Stimulated activated CD4-positive, alpha-beta T cell treated with anti-CD3 and anti-CD28 coated beads, Interleukin-12 subunit alpha, Interleukin-12 subunit beta, amount 100 ng/mL, for 24 hours (primary cell): ENCODE measurements at regions not wholly inside any gene's neighbourhood (a gene's known extent, or its start where the extent isn't known, plus 50 kb on each side); places are given as distances from the start of the nearest gene placed in this dataset.
"Not testable (repeated sequence)": the region's sequence is repeated elsewhere in the genome, so short reads cannot be mapped to it uniquely, and the experiment has no call there.

Experiments
- DNase-seq, 2 experiments: peaks; one replicate each; pipeline ENCODE4 v3.0.0-alpha.2; 2020; ENCODE audit warnings: low read depth in 2 of 2

DNA sequence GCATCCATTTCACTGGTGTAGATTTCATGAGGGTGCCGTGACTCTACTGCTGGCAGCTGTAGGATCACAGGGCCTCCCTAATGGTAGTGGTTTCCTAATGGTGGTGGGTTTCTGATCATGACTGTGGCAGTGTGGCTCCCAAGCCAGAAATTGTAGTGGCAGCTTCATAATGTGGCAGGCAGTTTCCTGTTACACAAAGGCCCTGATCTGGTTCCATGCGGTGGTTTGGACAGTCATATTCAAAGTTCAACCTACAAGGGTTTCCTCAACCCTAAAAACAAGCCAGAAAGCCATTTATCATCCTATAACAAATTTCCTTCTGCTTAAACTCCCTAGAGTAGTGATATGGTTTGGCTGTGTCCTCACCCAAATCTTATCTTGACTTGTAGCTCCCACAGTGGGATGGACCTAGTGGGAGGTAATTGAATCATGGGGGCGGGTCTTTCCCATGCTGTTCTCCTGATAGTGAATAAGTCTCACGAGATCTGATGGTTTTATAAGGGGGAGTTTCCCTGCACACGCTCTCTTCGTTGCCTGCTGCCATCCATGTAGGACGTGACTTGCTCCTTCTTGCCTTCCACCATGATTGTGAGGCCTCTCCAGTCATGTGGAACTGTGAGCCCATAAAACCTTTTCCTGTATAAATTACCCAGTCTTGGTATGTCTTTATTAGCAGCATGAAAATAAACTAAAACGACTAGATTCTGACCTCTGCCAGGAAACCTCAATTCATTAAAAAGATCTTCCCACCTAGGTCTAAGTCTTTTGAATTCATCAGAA, 257.1 kb downstream of the EFCAB11 start:
- DNase-seq = no peak

DNA sequence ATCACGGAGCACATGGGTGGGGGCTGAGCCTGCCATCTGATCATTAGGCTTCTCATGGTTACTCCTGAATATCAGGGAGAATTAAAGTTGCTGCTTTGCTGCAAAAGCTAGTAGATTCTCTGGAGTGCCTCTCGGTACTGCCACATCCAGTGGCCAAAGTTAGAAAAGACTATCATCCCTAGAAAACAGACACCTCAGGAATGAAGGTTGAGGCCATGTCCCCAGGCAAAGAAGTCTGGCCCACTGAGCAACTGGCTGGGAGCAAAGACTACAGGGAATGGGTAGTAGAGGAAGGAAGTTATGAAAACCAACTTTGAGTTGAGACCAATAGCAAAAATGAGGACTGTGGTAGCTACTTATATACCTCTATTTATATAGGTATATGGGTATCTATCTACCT, 258.7 kb downstream of the EFCAB11 start:
- no peak for DNase-seq

DNA sequence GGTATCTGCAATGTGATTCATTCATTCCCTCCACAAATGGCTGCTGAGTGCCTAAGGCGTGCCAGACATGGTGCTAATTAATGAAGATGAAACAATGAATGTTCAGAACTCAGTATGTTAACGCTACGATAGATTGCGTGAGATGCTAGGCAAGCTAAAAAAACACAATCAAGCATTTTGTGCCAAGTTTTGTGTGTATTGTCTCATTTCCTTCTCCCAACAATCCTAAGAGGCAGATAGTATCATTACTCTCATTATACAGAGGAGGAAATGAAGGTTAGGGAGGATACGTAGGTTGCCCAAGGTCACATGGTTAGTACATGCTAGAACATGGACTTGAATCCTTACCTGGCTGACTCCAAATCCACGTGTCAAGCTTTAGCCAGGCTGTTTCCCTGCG, 264.4 kb downstream of the EFCAB11 start:
- no peak for DNase-seq

DNA sequence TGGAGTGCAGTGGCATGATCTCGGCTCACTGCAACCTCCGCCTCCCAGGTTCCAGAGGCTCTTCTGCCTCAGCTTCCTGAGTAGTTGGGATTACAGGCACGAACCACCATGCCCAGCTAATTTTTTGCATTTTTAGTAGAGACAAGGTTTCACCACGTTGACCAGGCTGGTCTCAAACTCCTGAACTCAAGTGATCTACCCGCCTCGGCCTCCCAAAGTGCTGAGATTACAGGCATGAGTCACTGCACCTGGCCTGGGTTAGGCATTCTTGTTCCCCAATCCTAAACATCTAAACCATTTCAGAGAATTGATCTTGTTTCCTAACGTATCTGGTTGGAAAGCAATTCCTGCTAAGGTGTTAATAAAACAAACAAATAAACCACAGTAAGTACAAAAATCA, 264.8 kb downstream of the EFCAB11 start:
- not testable (repeated sequence) for DNase-seq

DNA sequence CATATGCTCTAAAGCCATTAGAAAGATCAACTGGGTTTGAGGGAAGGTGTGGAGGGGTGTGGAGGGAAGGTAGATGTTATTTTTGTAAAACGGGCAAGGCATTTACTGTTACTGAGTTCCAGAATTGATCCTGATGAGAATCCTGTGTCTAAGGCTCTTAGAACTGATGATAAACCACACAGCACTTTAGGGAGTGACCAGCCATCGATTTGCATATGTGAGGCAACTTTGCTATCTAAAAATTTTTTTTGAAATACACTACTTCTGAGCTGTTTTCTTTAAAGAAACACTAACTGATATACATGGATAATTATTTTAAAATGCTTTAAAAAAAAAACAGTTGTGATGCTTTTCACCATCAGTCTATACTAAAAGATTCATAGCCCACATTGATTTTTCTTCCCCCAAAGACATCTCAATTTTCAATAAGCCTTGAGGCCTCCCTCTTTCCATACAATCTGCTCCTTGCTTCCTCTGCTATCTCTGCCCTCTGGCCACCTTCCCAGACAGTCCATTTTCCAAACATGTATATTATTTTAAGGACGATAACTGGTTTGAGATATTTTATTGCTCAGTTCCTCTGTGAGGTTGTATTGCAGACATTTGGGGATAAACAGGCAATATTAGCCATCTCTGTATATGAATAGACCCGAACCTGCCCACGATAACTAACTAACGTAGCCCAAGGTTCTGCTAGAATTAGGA, 265.9 kb downstream of the EFCAB11 start:
- DNase-seq = no peak

DNA sequence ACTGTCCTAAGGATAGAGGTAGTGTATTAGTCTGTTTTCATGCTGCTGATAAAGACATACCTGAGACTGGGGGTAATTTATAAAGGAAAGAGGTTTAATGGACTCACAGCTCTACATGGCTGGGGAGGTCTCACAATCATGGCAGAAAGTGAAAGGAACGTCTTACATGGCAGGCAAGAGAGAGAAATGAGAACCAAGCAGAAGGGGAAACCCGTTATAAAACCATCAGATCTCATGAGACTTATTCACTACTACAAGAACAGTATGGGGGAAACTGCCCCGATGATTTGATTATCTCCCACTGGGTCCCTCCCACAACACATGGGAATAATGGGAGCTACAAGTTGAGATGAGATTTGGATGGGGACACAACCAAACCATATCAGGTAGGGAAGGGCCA, 267.4 kb downstream of the EFCAB11 start:
- not testable (repeated sequence) for DNase-seq

DNA sequence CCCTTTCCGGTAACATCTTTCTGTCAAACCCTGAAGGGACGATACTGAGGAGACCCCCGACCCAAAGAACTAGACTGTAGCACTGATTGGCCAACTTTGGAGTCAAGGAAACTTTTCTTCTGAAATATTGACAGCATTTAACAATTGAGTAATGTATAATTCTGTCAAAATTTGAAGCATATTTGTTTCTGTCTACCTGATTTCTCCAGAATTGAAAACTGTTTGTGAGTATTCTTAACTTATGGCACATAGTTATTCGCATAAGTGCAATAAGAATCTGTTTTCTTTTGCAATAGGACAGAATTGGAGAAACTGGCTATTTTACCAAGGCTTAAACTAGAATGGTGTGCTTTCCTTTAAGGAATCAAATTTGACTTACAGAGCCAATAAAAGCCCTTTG, 267.1 kb upstream of the FOXN3 start:
- no peak for DNase-seq

DNA sequence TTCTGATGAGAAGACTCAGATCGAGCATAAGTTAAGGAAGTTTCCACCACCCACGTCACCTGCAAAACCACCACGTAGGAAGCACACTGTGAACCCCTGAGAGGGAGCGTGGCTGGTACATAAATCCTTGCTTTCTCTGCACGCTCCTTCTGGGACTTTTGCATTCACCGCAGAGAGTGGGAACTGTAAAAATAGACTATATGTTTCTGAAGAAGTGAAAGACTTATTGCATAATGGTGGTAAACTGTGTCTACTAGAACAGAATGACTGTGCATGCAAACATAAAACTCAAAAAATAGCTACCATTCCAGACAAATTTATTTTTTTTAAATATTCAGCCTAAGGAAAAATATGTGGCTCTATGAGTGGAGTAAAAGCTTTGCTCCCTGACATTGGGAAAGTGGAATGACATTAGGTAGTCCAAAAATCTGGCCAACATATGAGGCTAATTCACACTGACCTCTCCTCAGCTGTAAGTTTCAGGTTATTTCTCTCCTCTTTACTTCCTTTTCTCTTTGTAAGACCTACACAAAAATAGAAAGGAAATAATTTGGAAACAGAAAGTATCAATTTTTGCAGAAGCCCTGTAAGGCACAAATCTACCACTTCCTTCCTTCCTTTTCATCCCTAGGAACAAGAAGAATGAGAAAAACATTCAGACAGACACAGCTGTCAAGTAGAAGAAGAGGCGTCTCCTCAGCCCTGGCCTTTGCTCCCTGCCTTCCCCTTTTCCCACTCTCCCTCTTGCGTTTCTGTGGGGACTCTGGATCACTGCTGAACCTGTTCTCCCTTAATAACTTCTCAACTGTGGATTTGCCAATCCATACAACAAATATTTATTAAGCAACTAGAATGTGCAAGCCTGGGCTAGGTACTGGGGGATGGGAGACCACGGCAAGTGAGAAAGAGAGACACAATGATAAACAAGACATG, 264.3 kb upstream of the FOXN3 start:
- peak in 1 of 2 experiments; percentile 69 for DNase-seq

DNA sequence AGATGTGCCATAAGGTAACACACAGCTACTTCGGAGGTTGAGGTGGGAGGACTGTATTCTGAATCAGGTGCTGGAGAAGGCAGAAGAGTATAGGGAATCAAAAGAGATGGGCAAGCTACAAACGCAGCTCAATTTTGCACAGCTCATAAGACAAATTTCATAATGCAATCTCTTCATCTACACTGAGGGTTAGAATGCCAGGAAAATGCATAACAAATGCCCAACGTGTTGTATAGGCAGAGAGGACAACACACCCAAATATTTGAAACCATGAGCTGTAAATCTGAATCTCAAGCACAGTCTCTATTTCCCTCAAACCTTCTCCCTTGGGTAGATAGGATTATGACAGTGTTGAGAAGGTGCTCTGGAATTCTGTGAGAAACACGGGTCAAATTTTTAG, 263.1 kb upstream of the FOXN3 start:
- DNase-seq = no peak

DNA sequence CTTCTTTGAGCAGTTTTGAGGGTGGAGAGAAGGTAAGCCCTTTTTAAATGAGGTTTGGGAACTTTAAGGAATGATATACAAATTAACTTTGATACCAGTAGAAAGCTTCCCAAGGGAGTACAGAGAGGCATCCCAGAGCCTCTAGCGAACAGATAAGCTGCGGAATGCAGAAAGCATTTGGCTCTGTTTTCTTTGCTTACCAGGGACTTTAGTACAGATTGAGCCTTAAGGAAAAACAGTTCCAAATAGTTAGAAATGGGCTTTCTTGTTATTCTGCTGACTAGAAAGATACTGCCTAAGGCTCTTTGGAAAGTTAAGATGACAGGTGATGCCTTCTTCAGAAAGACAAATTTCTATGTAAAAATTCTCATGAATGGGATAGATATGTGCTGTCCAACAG, 261.7 kb upstream of the FOXN3 start:
- DNase-seq = no peak

DNA sequence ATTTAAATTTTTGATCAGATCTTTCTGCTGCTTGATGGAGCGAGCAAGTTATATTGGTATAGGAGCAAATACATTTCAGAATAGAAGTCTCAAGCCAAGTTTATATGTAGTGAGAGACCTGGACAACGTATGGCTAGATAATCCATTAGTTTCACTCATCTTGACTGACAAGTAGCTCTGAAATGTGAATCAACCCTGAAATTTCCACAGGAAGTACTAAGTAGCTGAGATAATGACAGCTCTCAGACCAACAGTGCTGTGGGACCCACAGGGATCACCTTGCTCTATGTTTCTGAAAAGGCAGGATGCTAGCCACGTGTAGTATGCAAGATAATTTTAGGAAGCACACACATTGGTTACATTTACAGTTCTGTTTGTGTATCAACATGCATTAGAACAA, 258.6 kb upstream of the FOXN3 start:
- no peak for DNase-seq

DNA sequence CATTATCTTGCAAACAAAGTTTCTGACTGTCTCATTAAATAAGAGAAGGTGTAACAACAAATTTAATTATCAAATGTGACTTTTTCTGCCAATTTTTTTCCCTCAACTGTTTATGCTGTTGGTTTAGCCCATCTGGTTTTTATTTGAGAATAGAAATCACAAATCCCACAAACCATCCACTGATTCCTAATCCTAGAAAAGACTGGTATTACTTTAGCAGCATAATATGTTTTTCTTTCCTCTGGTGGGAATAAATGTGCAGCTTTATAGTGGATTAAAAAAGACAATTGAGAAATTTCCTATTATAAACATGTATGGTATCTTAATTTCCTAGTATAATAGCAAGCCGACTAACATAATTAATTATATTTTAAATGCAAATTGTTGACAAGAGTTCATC, 257.9 kb upstream of the FOXN3 start:
- DNase-seq = no peak

DNA sequence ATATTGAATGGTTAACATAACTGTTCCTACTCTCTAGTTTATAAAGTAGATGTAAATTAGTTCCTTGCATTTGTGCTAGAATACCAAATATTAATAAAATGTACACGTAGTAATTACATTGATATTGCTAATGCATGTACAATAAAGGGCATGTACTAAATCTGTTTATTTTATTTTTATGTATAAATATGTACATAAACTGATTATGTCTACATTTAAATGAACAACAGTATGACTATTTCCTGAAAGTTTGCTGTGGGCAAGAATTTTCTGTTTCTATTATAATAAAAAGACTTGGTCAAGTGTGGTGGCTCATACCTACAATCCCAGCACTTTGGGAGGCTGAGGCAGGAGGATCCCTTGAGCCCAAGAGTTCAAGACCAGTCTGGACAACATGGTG, 257.2 kb upstream of the FOXN3 start:
- no peak for DNase-seq

DNA sequence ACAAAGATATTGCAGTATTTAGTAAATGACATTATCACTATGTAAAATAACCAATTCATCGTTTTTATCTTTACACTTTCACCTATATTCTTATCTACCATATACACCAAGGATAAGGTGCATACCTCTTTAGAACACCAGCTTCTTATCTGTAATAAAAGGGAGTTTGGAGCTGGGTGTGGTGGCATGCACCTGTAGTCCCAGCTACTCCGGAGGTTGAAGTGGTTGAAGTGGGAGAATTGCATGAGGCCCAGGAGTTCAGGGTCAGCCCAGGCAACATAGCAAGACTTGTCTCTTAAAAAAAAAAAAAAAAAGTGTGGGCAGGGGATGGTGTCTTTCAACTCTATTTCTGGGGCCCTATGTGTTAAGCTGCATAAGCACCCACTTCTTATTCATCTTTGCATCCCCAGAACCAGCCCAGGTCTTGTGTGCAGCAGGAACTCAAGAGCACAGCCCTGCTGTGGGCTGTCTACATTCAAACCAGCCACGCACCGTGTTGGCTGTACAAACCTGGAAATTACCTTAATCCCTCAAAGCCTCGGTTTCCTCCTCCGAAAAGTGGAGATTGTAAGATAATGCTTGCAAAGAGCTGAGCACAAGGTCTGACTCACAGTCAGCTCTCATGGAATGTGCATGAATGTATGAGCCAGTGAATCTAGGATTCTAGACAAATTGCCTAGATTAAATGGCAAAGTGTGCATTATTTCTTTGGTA, 256.6 kb upstream of the FOXN3 start:
- no peak for DNase-seq

DNA sequence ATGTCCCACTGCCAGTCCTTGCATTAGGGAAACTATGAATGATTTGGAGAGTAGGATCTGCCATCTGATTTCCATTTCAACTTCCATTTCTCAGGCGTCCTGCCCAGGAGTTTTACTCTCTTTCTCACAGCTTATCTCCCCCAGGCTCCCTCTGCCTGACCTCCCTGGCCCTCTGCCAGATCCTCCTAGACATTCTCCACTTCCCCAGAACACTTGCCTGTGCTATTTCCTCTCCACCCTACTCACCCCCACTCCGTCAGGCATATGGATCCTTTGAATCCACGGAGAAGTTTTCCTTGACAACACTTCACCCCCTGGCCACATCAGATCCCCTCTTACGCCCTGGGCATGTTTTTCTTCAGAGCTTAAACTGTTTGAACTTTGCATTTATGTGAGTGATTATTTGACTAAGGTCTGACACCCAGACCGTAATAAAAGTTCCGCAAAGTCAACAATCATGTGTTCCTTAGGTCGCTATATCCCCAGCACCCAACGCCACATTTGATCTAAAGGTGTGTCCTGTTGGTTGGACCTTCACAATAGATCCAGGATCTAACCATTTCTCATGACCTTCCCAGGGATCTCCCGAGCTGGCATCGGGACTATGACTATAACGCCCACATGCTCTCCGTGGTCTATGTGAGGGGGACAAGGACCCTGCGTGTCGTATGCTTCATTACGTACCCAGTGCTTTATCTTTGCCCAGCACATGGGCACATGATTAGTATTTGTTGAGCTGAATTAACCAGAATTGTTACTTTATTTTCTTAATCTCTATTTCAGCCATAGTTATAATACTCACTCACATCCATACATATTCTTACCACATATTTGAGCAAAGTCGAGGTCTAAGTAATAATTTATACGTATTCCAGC, 255.8 kb upstream of the FOXN3 start:
- no peak for DNase-seq

DNA sequence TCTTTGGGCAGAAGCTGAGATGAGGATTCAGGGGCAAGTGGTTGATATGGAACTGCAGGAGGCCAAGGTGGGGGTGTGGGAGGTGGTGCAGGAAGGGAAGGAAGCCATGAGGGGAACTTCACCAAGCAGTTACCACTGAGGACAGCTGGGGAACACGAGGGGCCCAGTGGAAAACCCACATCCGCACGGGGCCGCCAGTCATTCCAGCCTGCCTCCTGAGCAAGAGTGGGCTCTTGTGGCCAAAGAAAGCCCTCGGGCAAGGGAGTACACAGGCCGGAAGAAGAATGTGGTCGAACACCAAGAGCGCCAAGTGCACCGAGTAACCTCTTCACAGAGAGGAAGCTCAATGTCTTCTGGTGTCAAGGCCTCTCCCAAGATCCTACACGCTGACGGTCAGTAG, 252.2 kb upstream of the FOXN3 start:
- DNase-seq = peak in 1 of 2 experiments; percentile 7

DNA sequence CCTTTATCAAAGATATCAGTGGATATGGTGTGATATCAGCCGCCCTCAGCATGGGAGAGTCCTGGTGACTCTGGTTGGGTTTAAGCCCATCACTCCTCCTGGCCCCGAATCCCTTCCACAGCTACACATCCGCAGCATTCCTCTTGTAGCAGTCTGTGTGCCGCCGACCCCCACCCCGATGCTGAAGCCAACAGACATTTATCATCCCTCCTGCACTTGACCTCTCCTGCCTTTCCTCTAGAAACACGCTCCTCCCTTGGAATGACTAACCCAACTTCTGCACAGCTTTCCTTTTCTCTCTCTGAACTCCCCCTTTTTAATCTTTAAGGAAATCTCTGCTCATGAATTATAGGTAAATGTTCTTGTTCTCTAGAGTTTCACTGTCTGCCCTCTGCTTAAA, 250.9 kb upstream of the FOXN3 start:
- DNase-seq = no peak

DNA sequence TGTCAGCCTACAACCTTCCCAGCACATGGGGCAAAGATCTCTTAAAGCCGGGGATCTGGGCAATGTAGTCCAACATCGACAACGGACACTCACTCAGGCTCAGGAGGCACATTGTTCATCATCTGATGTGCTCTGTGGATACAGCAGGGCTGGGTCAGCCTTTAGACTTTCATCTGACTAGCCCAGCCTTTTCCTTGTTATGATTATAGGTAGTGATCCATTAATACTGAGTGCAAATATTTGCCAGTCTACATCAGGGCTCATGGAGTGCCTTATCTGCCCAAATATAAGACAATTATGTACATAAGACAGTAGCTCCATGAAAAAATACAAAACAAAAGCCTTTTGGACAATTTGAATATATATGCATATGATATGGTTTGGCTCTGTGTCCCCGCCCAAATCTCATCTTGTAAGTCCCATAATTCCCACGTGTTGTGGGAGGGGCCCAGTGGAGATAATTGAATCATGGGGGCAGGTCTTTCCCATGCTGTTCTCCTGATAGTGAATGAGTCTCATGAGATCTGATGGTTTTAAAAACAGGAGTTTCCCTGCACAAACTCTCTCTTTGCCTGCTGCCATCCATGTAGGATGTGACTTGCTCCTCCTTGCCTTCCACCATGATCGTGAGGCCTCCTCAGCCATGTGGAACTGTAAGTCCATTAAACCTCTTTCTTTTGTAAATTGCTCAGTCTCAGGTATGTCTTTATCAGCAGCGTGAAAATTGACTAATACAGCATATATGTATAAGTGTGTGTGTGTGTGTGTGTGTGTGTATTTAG, 248.5 kb upstream of the FOXN3 start:
- not testable (repeated sequence) for DNase-seq

DNA sequence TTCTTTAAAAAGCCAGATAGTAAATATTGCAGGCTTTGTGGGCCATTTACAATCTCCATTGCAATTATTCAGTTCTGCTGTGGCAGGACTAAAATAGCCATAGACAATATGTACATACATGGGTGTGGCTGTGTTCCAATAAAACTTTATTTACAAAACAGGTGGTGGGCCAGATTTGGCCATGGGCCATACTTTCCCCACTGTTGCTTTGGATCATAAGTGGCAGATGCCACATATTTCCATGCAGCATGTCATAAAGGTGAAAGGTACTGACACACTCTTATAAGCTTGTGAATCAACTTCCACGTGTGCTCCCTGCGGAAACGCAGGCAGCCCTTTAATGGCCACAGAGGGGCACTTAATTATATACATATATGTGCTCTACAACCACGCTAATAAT, 244.4 kb upstream of the FOXN3 start:
- no peak for DNase-seq
